ENCODE measurements at regions not wholly inside any gene's neighbourhood (a gene's known extent, or its start where the extent isn't known, plus 50 kb on each side); places are given as distances from the start of the nearest gene placed in this dataset.
A peak's percentile ranks its signal among the peaks of the same experiment; 100 is the strongest.

DNA sequence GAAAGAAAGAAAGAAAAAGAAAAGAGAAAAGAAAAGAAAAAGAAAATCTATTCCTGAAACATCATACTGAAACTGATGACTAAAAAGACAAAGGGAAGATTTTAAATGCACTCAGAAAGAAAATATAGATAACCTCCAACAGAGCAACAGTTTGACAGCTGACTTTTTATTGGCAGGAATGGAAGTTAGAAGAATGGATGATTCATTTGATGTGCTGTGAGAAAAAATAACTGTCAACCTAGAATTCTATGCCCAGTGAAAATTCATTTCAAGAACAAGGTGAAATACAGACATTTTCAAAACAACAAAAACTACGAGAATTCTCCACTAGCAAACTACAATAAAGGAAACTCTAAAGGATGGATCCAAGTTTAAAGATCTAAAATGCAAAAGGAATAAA lies 50.5 kb upstream of the HSPA12A start:
- no peak for DNase-seq (ENCODE audit: low read depth in 4 of 4, low spot score in 2 of 4)

DNA sequence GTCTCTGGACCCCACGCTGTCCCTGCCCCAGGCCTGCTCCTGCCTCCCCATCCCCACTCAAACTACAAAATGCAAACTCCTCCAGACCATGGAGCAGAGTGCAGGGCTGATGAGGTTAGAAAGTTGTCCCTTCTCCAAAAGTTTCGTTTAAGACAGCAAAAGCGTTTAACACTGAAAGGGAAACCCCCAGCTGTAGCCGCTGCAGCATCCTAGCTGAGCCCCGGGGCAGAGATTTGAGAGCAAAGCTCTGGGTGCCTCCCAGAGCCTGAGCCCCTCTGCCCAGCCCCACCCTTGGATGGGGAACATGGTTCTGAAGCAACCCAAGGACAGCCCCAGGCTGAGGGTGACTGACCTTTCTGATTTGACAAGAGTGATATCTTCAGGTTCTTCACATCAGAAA lies 52.8 kb upstream of the ENO4 start:
- DNase-seq (ENCODE audit: low read depth in 4 of 4, low spot score in 2 of 4), result no peak

DNA sequence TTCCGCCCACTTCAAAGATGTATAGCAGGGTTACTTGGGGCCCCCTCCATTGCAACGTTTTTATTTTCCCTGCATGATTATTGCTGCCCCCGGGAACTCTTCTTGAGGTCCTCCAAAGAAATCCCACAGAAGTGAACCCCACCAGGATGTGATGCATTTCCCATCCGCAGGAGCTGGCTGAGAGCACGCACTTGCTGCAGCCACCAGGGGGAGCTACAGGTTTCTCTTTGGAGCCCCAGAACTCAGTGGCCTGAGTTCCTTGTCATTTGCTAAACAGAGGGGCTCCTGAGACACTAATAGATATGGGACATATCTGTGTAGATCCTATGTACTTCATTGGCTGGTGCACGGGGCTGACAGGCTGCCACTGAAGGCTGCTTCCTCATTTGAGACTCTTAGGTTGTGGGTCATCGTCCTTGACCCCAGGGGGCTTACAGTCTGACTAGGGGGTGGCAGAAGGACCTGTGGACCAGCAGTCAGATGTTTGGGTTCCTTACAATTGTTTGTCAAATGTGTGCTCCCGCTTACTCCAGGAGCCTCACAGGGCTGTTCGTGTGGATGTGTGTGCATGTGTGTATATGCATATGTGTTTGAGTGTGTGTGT lies 52.3 kb upstream of the ENO4 start:
- DNase-seq (ENCODE audit: low read depth in 4 of 4, low spot score in 2 of 4), result peak in 3 of 4 donors; percentile 54 to 75 (median 55)

DNA sequence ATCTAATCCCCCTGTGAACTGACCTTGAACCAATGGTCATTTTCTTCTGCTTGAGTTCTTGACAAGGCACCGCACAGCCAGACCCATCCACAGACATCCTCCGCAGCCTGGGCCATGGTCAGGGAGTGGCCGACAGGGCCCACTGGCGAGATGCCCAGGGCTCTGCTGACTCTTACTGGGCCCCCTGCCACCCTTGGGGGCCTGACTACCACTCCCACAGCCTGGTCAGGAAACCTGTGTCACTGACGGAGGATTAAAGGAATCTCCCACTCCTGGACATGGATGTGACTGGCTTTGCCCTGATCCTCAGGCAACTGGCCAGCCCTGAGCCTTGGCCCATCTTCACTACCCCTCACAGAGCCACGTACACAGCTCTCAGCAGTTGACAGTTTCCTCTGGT lies 50.4 kb upstream of the ENO4 start:
- no peak for DNase-seq (ENCODE audit: low read depth in 4 of 4, low spot score in 2 of 4)
